CD14-positive monocyte (primary cell): ENCODE measurements at regions not wholly inside any gene's neighbourhood (a gene's known extent, or its start where the extent isn't known, plus 50 kb on each side); places are given as distances from the start of the nearest gene placed in this dataset.

Experiments used
- DNase-seq, 3 donors: peaks; one replicate each; pipeline ENCODE4 v3.0.0-alpha.2; 2011 to 2022
- H2AFZ ChIP-seq: 2 replicates; pipeline ENCODE4 v1.6.0; 2012; ENCODE audit warnings: mild to moderate bottlenecking, low read depth, low read length, inconsistent platforms; ENCODE audit not compliant: insufficient read depth, poor library complexity, severe bottlenecking
- H3K27ac ChIP-seq, 2 donors: 1 replicate in 1 of 2; 2 replicates in 1 of 2; pipeline ENCODE4 v1.5.1; 2012 to 2013; ENCODE audit warnings: low read length in 2 of 2, control low read depth in 1 of 2, inconsistent platforms in 1 of 2, low read depth in 1 of 2, mild to moderate bottlenecking in 1 of 2
- H3K27me3 ChIP-seq, 2 donors: one replicate each; pipeline versions ENCODE4 v1.6.0 to v1.6.1; 2011 to 2013; ENCODE audit warnings: low read length in 2 of 2; ENCODE audit not compliant: control insufficient read depth in 2 of 2, insufficient read depth in 2 of 2
- H3K36me3 ChIP-seq, 2 donors: replicated peaks in 1 of 2; 1 replicate in 1 of 2; 2 replicates in 1 of 2; pipeline versions ENCODE4 v1.5.1 to v1.6.1; 2012 to 2013; ENCODE audit warnings: low read length in 2 of 2, control low read depth in 1 of 2, inconsistent platforms in 1 of 2, mild to moderate bottlenecking in 1 of 2; ENCODE audit not compliant: insufficient read depth in 2 of 2, control insufficient read depth in 1 of 2
- H3K4me1 ChIP-seq, 2 donors: 1 replicate in 1 of 2; 2 replicates in 1 of 2; pipeline versions ENCODE4 v1.5.1 to v1.6.1; 2012 to 2013; ENCODE audit warnings: low read length in 2 of 2, control low read depth in 1 of 2, inconsistent platforms in 1 of 2, mild to moderate bottlenecking in 1 of 2, moderate library complexity in 1 of 2; ENCODE audit not compliant: insufficient read depth in 2 of 2, control insufficient read depth in 1 of 2
- H3K4me2 ChIP-seq: replicated peaks from 2 replicates; pipeline ENCODE3; 2012; ENCODE audit warnings: low read length, moderate library complexity, mild to moderate bottlenecking; ENCODE audit not compliant: poor library complexity, severe bottlenecking; ENCODE audit errors: extremely low read depth
- H3K4me3 ChIP-seq, 3 experiments: fragments of 200-600 bp in 1 of 3; sonication (generic) in 1 of 3; replicated peaks in 1 of 3; 1 replicate in 2 of 3; 2 replicates in 1 of 3; pipeline ENCODE4 v1.5.1; 2011 to 2013; ENCODE audit warnings: low read length in 3 of 3, mild to moderate bottlenecking in 3 of 3, control low read depth in 2 of 3, low read depth in 2 of 3, inconsistent platforms in 1 of 3, moderate library complexity in 1 of 3
- H3K79me2 ChIP-seq: 2 replicates; pipeline ENCODE4 v1.6.0; 2012; ENCODE audit warnings: mild to moderate bottlenecking, control low read depth, inconsistent platforms, low read length, moderate library complexity; ENCODE audit not compliant: insufficient read depth
- H3K9ac ChIP-seq: 2 replicates; pipeline ENCODE4 v1.6.0; 2017; ENCODE audit warnings: low read length, mild to moderate bottlenecking; ENCODE audit not compliant: insufficient read depth, poor library complexity, severe bottlenecking
- H3K9me3 ChIP-seq, 2 donors: replicated peaks in 1 of 2; 1 replicate in 1 of 2; 2 replicates in 1 of 2; pipeline versions ENCODE4 v1.5.1 to v1.6.1; 2012 to 2013; ENCODE audit warnings: low read length in 2 of 2, control low read depth in 1 of 2; ENCODE audit not compliant: control insufficient read depth in 1 of 2, insufficient read depth in 1 of 2
- H4K20me1 ChIP-seq: 2 replicates; pipeline ENCODE4 v1.6.0; 2012; ENCODE audit warnings: mild to moderate bottlenecking, low read length, control low read depth, moderate library complexity; ENCODE audit not compliant: insufficient read depth
- H3K27ac Mint-ChIP-seq, 7 donors: one replicate each; pipeline ENCODE4 v1.8.0; 2020; ENCODE audit warnings: mild to moderate bottlenecking in 7 of 7, mixed read lengths in 7 of 7, moderate library complexity in 6 of 7, inconsistent platforms in 2 of 7
- H3K27me3 Mint-ChIP-seq, 3 donors: one replicate each; pipeline ENCODE4 v1.8.0; 2021 to 2022; ENCODE audit warnings: low read depth in 3 of 3, mild to moderate bottlenecking in 3 of 3, mixed read lengths in 3 of 3, moderate library complexity in 3 of 3, inconsistent platforms in 1 of 3
- H3K36me3 Mint-ChIP-seq, 2 donors: one replicate each; pipeline ENCODE4 v1.8.0; 2020; ENCODE audit warnings: mixed read lengths in 2 of 2, inconsistent platforms in 1 of 2, mild to moderate bottlenecking in 1 of 2
- H3K4me1 Mint-ChIP-seq: one replicate; pipeline ENCODE4 v1.8.0; 2020; ENCODE audit warnings: mild to moderate bottlenecking, mixed read lengths
- H3K4me3 Mint-ChIP-seq, 2 donors: one replicate each; pipeline ENCODE4 v1.8.0; 2020; ENCODE audit warnings: mild to moderate bottlenecking in 2 of 2, mixed read lengths in 2 of 2, moderate library complexity in 1 of 2
- H3K9me3 Mint-ChIP-seq, 7 donors: one replicate each; pipeline ENCODE4 v1.8.0; 2020 to 2022; ENCODE audit warnings: mixed read lengths in 7 of 7, mild to moderate bottlenecking in 6 of 7, moderate library complexity in 6 of 7, inconsistent platforms in 2 of 7
- CTCF ChIP-seq: fragments of 200-600 bp; IDR thresholded peaks from one replicate; pipeline ENCODE4 v1.8.0; 2022; ENCODE audit warnings: antibody characterized with exemption, mild to moderate bottlenecking
- WGBS: methylation state at CpG from one replicate; pipeline ENCODE4 v1.1.5; 2013; ENCODE audit warnings: missing lambda C conversion rate; ENCODE audit not compliant: insufficient coverage; 5-methylcytosine and 5-hydroxymethylcytosine counted together
- intact Hi-C, 2 donors: fragments of 100-400 bp; cut with micrococcal nuclease; formaldehyde crosslinking; loops; one replicate each; pipeline versions ENCODE4 v1.15.0 to v1.15.1; 2023

GRCh38 chr3:186476541-186476940 is 67.6 kb downstream of the CRYGS start:
- H3K27me3 Mint-ChIP-seq, result peaks cover 0 to 4% (median 0%) of the 10 kb centered on the region in 3 donors
- intact Hi-C loops, result no loop called here
- H3K9me3 Mint-ChIP-seq, result peaks cover 0 to 2% (median 0%) of the 10 kb centered on the region in 7 donors
- peaks cover 4% of the 10 kb centered on the region for H3K4me1 Mint-ChIP-seq
- Histone ChIP-seq H2AFZ (no peak overlapping the region), H4K20me1 (no peaks in the 10 kb centered on the region), H3K27me3 (no peaks in the 10 kb centered on the region), H3K79me2 (no peaks in the 10 kb centered on the region), H3K27ac (no peak overlapping the region), H3K4me3 (no peak overlapping the region), H3K4me2 (no peak overlapping the region), H3K36me3 (no peaks in the 10 kb centered on the region), H3K9me3 (no peaks in the 10 kb centered on the region), H3K9ac (no peak overlapping the region), H3K4me1 (no peaks in the 10 kb centered on the region)
- no peak overlapping the region for H3K4me3 Mint-ChIP-seq
- 94% methylated on average over 2 of the region's 2 CpGs for WGBS
- H3K27ac Mint-ChIP-seq, result no peak overlapping the region
- no peaks in the 10 kb centered on the region for H3K36me3 Mint-ChIP-seq
- no peak for DNase-seq
- TF ChIP-seq CTCF, result no peak

GRCh38 chr3:186476044-186476468 is 68.1 kb downstream of the CRYGS start:
- no peak for TF ChIP-seq CTCF
- H3K4me1 Mint-ChIP-seq, result no peaks in the 10 kb centered on the region
- H3K27me3 ChIP-seq, result no peaks in the 10 kb centered on the region
- H3K9me3 ChIP-seq, result no peaks in the 10 kb centered on the region
- H3K4me3 Mint-ChIP-seq, result no peak overlapping the region
- no peak overlapping the region for H3K9ac ChIP-seq
- H3K4me3 ChIP-seq, result no peak overlapping the region
- peaks cover 0 to 2% (median 0%) of the 10 kb centered on the region in 7 donors for H3K9me3 Mint-ChIP-seq
- DNase-seq, result no peak
- no peaks in the 10 kb centered on the region for H3K36me3 ChIP-seq
- 89% methylated on average over 3 of the region's 3 CpGs for WGBS
- H3K79me2 ChIP-seq, result no peaks in the 10 kb centered on the region
- no peaks in the 10 kb centered on the region for H3K36me3 Mint-ChIP-seq
- no peak overlapping the region for H3K4me2 ChIP-seq
- peaks cover 0 to 4% (median 0%) of the 10 kb centered on the region in 3 donors for H3K27me3 Mint-ChIP-seq
- no peak overlapping the region for H3K27ac ChIP-seq
- H3K27ac Mint-ChIP-seq, result no peak overlapping the region
- no peaks in the 10 kb centered on the region for H4K20me1 ChIP-seq
- no peaks in the 10 kb centered on the region for H3K4me1 ChIP-seq
- H2AFZ ChIP-seq, result no peak overlapping the region
- intact Hi-C loops, result no loop called here
